LoVo (cell line): ENCODE measurements at regions not wholly inside any gene's neighbourhood (a gene's known extent, or its start where the extent isn't known, plus 50 kb on each side); places are given as distances from the start of the nearest gene placed in this dataset.

Experiments used
- DNase-seq: peaks from one replicate; pipeline ENCODE4 v3.0.0-alpha.2; 2016; ENCODE audit warnings: low spot score

GRCh38 chr19:31402529-31403316, 53.5 kb upstream of the TSHZ3 start:
- DNase-seq = no peak

GRCh38 chr19:31406106-31406505, 56.9 kb upstream of the TSHZ3 start:
- DNase-seq = no peak

GRCh38 chr19:31408460-31409124, 59.4 kb upstream of the TSHZ3 start:
- DNase-seq = no peak

GRCh38 chr19:31413353-31413752, 64.1 kb upstream of the TSHZ3 start:
- no peak for DNase-seq

GRCh38 chr19:31415322-31415721, 66.1 kb upstream of the TSHZ3 start:
- no peak for DNase-seq

GRCh38 chr19:31416548-31416947, 67.3 kb upstream of the TSHZ3 start:
- DNase-seq = no peak

GRCh38 chr19:31418055-31418454, 68.8 kb upstream of the TSHZ3 start:
- DNase-seq = no peak

- no peak for DNase-seq
Observed at GRCh38 chr19:31418692-31419430, 69.6 kb upstream of the TSHZ3 start.

- DNase-seq = no peak
Observed at GRCh38 chr19:31419871-31420445, 70.7 kb upstream of the TSHZ3 start.

- no peak for DNase-seq
Observed at GRCh38 chr19:31421082-31421481, 71.8 kb upstream of the TSHZ3 start.

- DNase-seq = no peak
Observed at GRCh38 chr19:31421856-31422255, 72.6 kb upstream of the TSHZ3 start.

GRCh38 chr19:31423896-31424295, 74.7 kb upstream of the TSHZ3 start:
- no peak for DNase-seq

GRCh38 chr19:31424861-31425620, 75.8 kb upstream of the TSHZ3 start:
- no peak for DNase-seq

GRCh38 chr19:31427857-31428256, 78.6 kb upstream of the TSHZ3 start:
- DNase-seq = no peak

GRCh38 chr19:31430381-31430780, 81.1 kb upstream of the TSHZ3 start:
- DNase-seq = no peak

GRCh38 chr19:31432201-31432810, 83.1 kb upstream of the TSHZ3 start:
- DNase-seq = no peak

GRCh38 chr19:31436121-31436776, 87.0 kb upstream of the TSHZ3 start:
- DNase-seq = no peak

- DNase-seq = no peak
Observed at GRCh38 chr19:31438401-31439269, 89.4 kb upstream of the TSHZ3 start.

- no peak for DNase-seq
Observed at GRCh38 chr19:31439270-31439573, 90.0 kb upstream of the TSHZ3 start.

- no peak for DNase-seq
Observed at GRCh38 chr19:31444931-31445330, 95.7 kb upstream of the TSHZ3 start.
